Stimulated activated CD8-positive, alpha-beta memory T cell treated with anti-CD3 and anti-CD28 coated beads, Interleukin-7, amount 100 ng/mL, for 4 hours (primary cell): ENCODE measurements at regions not wholly inside any gene's neighbourhood (a gene's known extent, or its start where the extent isn't known, plus 50 kb on each side); places are given as distances from the start of the nearest gene placed in this dataset.
"Not testable (repeated sequence)": the region's sequence is repeated elsewhere in the genome, so short reads cannot be mapped to it uniquely, and the experiment has no call there.

ENCODE experiments used
- DNase-seq, 2 donors: peaks; one replicate each; pipeline ENCODE4 v3.0.0-alpha.2; 2020; ENCODE audit warnings: low read depth in 2 of 2

DNA sequence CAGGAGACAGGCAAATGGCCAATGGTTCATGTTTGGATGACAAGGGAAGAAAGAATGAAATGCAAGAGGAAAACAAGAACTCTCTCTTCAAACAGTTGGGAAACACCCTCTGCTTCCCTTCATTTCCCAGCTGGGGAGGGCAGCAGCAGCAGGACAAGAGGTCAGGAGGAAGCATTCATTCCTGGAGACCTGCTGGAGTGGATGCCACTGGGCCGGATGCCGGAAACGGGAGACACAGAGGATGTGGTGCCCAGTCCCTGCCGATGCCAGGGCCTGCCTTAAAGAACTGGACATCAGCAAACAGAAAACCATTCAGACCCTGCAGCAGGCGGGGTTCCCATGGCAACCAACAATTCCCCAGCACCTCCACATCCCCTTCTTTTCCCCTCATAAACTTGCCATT lies 102.3 kb upstream of the ZNF648 start:
- DNase-seq = no peak

DNA sequence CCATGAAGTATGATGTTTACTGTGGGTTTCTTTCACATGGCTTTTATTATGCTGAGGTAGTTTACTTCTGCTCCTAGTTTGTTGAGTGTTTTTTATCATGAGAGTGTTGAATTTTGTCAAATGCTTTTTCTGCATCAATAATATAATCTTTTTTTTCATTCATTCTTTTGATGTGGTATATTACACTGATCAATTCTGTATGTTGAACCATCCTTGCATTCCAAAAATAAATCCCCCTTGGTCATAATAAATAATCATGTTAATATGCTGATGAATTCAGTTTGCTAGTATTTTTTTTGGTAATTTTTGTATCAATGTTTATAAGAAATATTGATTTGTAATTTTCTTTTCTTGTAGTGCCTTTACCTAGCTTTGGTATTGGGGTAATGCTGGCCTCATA lies 97.9 kb upstream of the ZNF648 start:
- no peak for DNase-seq

DNA sequence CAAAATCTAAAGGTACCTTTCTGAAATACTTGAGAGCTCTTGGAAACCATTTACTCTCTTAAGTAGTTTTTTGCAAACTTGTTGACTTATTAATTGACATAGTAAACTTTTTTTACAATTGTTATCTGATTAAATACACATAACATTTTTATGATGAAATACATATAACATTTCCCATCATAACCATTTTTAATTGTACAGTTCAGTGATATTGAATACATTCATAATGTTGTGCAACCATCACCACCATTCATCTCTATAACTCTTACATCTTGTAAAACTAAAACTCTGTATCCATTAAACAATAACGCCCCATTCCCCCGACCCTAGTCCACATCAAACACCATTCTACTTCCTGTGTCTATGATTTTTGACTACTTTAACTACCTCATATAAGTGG lies 95.7 kb upstream of the ZNF648 start:
- no peak for DNase-seq

DNA sequence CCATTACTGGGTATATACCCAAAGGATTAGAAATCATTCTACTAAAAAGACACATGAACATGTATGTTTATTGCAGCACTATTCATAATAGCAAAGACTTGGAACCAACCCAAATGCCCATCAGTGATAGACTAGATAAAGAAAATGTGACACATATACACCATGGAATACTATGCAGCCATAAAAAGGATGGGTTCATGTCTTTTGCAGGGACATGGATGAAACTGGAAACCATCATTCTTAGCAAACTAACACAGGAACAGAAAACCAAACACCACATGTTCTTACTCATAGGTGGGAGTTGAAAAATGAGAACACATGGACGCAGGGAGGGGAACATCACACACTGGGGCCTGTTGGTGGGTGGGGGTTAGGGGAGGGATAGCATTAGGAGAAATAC lies 92.9 kb upstream of the ZNF648 start:
- DNase-seq = not testable (repeated sequence)

DNA sequence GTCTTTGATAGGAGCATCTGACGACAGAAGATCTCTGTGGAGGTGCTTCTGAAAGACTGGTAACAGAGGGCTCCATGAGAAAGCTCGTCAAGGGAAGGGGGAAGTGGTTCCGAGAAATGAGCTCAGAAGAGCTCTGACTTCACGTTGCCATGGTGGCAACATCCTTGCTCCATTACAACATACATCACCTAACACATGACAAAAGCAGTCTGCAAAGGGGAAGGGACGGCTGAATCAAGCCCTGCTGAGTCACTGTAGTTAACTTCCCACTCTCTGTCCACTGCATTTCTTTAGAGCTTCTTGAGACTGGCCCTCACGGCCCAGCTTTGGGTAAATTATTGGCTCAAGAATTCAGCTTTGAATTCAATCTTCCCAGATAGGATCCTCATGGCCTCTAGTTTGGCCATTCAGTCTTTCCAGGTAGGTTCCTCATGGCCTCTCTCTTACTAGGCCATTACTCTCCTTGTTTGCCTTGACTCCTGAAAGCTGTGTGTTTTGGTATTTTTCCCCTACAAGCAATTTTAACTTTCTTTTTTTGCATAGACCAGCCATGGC lies 88.0 kb upstream of the ZNF648 start:
- no peak for DNase-seq

DNA sequence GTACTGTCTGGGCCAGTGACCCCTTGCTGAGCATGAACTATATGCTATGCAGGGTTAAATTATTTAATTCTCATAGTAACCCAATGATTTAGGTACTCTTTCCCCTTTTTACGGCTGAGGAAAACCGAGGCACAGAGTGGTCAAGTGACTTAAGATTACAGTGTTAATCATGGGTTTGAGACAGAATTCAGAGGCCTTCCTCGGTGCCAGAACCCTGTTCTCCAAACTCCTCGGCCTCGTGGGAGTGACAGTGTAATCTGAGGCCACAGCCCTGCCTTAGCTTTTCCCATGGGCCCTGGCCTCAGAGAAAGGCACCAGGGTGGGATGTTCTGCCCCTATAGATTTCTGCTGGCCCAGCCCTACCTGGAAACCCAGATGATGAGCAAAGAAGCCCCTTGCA lies 86.4 kb upstream of the ZNF648 start:
- no peak for DNase-seq

DNA sequence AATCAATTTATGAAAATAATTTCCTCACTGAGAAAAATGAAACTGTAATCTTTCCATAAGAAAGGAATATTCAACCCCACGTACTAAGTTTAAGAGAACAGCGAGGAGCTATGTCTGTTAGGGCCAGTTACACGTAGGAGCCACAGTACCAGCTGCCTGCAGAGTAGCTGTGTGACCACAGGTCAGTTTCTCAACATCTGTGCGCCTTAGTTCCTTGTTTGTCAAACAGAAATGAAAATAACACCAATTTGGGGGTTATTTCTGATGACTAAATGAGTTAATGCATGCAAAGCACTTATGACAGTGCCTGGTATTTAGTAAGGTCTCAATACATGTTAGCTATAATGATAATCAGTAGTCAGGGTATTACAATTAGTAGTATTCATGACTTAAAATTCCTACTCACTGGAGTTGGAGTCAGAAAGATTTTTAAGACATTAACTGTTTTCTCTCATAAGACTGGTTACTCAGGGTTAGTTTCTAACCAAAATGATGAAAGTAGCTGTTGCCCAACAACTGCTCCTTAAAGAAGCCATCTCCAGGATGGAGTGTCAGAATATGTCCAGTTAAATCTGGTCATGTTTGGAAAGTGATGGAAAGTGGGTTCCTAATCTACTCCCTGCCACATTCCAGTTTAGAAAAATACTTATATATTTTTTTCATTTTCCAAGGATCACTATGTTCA lies 85.8 kb upstream of the ZNF648 start:
- DNase-seq = no peak

DNA sequence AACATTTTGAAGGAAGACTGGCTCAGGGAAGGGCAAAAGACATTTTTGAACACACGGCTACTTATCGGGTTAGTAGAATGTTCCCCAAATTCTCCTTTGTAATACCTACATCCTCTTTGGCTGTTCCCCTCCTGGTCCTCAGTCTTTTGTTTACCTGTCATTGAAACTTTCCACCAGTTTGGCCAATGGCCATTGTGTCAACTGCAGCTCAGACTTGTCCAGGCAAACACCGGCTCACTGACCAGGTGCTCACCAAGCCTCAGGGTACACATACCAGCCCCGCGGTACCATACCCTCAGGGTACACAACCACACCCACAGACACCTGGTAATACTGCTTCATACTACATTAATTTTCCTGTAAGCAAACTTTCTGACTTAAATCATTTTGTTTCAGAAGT lies 84.8 kb upstream of the ZNF648 start:
- DNase-seq = no peak

DNA sequence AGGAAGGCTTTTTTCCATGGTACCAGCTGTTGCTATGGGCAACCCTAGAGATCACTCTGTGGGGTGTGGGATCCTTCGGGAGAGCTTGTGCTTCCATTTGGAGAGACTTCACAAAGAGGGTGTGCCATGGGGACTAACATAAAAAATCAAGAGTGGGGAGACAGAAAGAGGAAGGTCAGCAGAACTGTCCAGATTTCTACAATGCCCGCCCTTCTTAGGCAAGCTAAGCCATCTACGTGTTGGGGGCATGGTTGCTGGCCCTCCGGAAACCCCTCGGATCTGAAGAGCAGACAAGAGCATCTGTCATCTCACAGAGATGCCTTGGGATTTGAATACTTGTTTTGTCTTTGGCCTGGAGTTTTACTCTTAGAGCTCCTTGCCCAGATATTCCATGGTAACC lies 83.9 kb upstream of the ZNF648 start:
- DNase-seq = no peak

DNA sequence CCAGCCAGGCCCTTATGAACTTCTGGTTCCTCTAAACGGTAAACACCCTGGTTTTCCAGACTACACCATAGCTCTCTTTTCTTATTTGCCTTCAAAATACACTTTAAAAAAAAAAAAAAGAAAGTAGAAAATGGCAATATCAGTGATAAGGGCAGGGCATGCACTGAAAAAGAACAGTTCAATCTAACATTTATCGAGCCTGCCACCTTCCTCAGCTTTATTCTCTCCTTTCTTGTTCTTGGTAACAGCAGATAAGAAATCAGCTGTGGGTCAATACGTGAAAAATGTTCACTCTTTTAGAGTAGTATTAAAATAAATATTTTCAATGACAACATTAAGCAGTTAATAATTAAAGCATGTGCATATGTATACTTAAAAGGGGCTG lies 83.1 kb upstream of the ZNF648 start:
- DNase-seq = no peak

DNA sequence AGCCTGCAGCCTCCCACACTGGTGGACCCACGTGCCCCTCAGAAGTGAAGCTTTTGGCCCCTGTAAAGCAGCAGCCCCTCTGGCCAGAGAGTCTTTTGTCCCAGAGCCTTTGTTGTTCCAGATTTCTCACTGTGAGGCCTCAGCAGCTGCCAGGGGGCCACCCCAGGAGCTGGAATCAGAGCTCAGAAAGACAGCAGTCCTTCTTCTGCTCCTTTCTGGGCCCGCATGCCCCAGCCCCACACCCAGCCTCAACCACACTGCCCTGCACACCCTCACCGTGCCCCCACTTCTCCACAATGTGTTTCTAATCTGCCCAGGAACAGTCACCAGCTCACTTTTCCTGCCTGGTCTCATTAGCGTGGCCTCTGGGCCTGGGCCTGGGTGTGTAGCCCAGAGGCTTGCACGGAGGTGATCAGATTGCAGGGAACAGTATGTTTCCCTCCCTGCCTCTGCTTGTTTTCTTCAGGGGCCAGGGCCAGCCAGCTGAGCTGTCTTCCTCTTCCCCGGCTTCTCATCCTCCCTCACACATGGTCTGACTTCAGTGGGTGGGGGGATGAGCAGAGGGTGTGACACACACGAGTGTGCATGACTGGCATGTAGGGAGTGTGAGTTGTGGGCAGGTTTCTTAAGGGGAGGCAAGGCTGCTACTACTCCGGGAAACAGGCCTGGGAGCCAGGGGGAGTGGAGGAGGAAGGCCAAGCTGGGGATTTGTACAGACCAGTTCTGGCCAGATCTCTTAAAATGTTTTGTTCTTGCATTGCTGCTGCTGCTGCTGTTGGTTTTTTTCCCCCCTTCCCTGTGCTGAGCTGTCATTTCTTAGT lies 82.5 kb upstream of the ZNF648 start:
- no peak for DNase-seq

DNA sequence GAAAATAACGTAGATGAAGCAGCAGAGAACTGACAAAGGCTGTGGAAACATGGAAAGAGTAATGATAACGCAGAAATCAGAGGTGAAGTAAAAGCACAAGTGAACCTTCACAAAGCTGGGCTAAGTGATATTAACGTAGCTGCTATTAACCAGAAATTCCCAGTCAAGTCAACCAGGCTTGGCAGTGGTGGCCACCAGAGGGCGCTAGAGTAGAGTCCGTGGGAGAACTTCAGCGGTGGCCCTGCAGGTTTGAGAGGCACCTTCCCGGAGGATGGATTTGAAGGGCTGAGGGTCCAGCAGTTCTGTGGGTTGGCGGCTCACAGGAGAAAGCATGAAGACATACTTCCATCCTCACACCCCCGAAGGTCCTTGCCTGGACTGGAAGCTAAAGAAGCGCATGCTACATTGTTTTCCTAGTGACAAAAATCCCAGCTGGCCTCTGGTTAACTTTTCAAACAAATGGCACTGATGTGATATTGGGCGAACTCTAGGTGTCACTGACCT lies 81.7 kb upstream of the ZNF648 start:
- peak; percentile 68 to 76 for DNase-seq

DNA sequence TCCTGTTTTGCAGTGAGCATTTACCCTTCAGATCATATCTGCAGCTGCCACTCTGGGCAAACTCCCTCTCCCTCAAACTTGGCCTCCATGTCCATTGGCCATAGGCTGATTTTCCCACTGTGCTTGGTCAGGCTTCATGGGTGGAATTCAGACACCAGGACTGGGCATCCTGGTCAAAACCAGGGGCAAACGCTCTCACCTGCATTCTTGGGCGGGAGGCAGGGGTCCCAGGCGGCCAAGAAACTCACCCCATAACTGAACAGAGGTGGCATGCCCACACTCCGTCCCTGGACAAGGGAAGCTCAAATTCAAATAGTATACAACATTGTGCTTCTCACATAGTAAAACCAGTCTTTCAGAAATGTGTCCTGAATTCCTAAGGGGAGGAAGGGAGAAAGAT lies 81.1 kb upstream of the ZNF648 start:
- no peak for DNase-seq

DNA sequence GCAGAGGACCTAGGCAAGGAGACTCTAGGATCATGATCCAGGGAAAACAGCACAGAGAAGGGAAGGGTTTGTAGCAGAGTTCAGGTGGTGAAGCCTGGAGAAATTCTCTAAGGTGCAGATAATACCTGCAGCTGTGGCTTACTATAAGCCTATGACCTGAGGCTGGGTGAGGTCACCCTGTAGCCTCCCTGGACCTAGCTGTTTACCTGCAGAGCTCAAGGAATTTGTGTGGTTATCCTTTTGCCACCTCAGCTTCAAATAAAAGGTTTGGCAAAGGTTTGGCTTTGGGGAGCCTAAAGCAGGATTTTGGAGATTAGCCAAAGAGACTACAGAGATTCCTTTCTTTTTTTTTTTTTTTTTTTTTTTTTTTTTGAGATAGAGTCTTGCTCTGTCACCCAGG lies 79.5 kb upstream of the ZNF648 start:
- DNase-seq = no peak

DNA sequence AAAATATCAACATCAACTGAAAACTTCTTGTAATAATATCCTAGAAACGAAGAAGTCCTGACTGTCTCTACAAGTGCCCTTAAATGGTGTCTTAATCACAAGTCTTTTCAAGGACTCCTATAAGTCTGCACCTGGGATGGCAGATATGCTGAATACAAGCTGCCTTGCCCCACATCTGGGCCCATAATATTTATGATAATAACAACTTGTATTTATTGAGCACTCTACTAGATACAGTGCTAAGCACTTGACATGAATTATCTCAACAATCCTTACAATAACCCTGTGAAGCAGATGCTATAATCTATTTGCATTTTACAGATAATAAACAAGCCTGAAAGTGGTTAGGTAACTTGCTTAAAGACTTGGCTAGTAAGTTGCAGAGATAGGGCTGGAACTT lies 78.0 kb upstream of the ZNF648 start:
- no peak for DNase-seq

DNA sequence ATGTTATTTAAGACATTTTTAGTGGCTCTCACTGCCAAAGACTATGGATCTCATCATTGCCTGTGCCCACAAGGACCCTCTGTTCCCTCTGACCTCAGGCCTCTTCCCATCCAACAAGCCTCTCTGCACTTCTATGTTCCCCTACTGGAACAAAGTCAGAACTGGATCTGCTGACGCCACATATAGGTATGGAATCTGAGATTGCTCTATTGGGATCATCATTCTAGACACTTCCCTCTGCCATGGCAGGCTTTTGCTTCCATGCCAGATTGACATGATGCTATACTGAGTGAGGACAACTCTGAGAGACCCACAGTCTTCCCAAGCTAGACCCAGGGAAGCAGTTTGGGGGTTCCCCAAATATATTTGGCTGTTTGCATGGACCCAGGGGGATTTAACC lies 76.0 kb upstream of the ZNF648 start:
- no peak for DNase-seq

DNA sequence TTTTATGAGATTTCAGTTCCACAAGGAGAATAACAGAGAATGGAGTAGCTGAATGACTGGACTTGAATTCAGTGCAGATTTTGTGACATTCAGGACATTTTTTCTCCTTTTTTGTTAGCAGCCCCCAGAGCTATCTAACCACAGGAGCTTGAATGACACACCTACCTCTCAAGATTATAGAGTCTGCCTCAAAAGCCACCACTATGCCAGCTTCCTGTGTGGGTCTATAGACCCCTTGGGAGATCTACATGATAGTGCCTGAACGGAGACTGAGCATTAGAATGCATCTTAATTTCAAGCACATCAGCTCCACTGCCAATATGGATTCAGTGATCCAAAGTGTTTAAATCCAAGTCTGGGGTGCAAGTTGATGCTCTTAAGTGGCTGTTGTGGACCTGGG lies 74.4 kb upstream of the ZNF648 start:
- DNase-seq = no peak

DNA sequence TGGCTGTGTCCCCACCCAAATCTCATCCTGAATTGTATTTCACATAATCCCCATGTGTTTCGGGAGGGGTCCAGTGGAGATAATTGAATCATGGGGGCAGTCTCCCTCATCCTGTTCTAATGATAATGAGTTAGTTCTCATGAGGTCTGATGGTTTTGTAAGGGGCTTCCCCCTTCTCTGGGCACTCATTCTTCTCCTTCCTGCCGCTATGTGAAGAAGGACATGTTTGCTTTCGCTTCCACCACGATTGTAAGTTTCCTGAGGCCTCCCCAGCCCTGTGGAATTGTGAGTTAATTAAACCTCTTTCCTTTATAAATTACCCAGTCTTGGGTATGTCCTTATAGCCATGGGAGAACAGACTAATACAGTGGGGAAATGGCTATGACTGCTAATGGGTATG lies 72.7 kb upstream of the ZNF648 start:
- no peak for DNase-seq

DNA sequence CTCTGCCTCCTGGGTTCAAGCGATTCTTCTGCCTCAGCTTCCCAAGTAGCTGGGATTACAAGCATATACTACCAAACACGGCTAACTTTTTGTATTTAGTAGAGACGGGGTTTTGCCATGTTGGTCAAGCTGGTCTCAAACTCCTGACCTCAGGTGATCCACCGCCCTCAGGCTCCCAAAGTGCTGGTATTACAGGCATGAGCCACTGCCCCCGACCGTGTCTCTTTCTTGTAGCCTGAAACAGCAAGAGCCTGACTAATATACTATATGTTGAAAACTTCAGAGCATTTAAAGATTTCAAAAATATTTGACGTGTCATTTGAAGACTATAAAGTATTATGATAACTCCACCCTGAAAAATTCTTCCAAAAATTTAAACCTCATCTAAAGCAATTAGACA lies 71.7 kb upstream of the ZNF648 start:
- no peak for DNase-seq

DNA sequence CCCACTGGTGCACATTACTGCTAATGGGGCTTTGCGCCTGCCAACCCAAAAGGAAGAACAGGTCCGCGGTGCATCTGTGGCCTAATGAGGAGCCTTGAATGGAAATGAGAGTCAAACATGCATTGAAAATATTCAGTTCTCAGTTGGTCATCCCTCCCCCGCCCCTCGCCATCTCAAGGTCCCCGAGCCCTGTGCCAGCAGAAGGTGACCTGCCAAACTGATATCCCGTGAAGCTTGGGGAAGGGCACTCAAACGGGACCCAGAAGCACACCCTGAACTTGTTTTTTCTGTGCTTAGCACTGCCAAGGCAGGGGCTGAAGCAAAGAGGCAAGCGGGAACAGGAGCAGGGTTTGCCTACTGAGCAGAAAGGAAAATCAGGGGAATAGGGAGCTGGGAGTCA lies 67.9 kb upstream of the ZNF648 start:
- no peak for DNase-seq

DNA sequence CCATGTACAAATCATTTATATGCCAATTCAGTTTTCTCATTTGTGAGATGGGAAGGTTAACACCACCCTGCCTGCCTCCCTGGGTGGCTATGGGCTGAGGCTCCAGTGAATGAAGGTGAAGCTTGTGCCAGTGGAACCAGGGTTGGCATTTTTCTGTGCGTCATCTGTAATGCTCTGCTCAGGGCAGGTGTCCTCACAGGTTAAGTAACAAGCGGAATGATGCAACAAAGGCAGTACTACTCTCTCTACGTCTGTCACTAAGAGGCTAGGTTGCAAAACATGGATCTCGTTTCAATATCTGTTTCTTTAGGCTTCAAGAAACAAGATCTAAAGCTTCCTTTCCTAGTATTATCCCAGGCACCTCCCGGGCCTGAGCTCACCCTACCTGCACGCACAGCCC lies 67.0 kb upstream of the ZNF648 start:
- DNase-seq = no peak

DNA sequence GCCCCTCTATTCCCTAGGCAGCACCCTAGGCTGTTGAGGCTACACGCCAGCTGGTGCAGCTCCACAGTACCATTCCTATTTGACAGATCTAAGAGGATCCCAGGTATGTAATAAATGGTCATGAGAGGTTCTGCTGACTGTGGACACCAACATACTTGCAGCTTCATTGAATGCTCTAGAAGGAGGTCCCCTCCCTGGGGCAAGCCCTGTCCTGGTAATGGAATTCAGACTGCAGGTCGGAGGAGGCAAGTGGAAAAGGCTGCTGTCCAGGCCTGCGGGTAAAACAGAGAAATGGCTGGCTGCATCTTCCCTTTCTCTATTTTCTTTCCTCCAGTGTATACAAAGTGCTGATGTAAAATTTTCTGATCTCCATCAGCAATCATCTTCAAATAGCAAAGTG lies 66.1 kb upstream of the ZNF648 start:
- no peak for DNase-seq

DNA sequence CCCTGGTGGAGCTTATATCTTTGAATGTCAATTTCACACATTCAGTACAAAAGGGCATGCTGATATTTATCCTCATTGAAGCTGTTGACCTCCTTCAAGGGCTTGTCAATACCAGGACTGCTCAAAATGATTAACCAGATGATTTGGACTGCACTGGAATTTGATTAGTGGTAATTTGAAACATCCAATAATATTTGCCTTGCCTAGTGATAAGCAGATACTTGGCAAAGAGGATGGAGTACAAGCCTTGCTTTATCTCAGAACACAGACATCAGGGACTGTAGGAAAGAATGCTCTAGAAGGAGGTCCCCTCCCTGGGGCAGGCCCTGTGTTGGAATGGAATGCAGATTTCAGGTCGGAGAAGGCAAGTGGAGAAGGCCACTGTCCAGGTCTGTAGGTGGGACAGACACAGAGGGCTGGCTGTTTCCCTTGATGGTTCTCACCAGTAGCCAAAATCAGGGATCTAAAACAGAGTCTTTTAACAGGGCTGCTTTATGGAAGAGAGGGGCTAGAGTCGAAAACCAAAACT lies 64.8 kb upstream of the ZNF648 start:
- no peak for DNase-seq
